AG04449 (cell line): ENCODE measurements at regions not wholly inside any gene's neighbourhood (a gene's known extent, or its start where the extent isn't known, plus 50 kb on each side); places are given as distances from the start of the nearest gene placed in this dataset.
"Not testable (repeated sequence)": the region's sequence is repeated elsewhere in the genome, so short reads cannot be mapped to it uniquely, and the experiment has no call there.

Source experiments
- CTCF ChIA-PET: fragments of 350-600 bp; formaldehyde crosslinking; extraction: SDS; loops from one replicate; lab custom pipeline; 2021; ENCODE audit warnings: antibody characterized with exemption; lab: Yijun Ruan, JAX
- POLR2A ChIA-PET: fragments of 400-600, 350-600 bp; formaldehyde crosslinking; extraction: SDS; loops from one replicate; lab custom pipeline; 2020; ENCODE audit warnings: antibody characterized with exemption, inconsistent platforms; lab: Yijun Ruan, JAX
- DNase-seq: peaks from one replicate; pipeline ENCODE4 v3.0.0-alpha.2; 2010; ENCODE audit warnings: low read depth, low spot score
- H3K4me3 ChIP-seq: 2 replicates; pipeline ENCODE4 v1.5.1; 2011; ENCODE audit warnings: low read depth, mild to moderate bottlenecking, control low read depth, low read length
- CTCF ChIP-seq: IDR thresholded peaks from one replicate; pipeline ENCODE4 v1.5.1; 2011; ENCODE audit warnings: mild to moderate bottlenecking, moderate library complexity, low read length, control low read depth, inconsistent platforms; ENCODE audit not compliant: insufficient read depth; ENCODE audit errors: missing control alignments

- ChIA-PET CTCF (no interaction called here), POLR2A (no interaction called here)
- no peak for DNase-seq
- TF ChIP-seq CTCF: no peak
- no peak overlapping the region for H3K4me3 ChIP-seq
Measured at GRCh38 chr12:124374147-124374546, 79.3 kb downstream of the RFLNA start.

GRCh38 chr12:124373701-124374100 lies 78.8 kb downstream of the RFLNA start:
- H3K4me3 ChIP-seq, CTCF ChIA-PET, POLR2A ChIA-PET, DNase-seq: not testable (repeated sequence)

- POLR2A ChIA-PET: no interaction called here
- CTCF ChIA-PET: no interaction called here
- DNase-seq: no peak
- no peak for TF ChIP-seq CTCF
- no peak overlapping the region for H3K4me3 ChIP-seq
Measured at GRCh38 chr12:124372831-124373230, 77.9 kb downstream of the RFLNA start.

GRCh38 chr12:124371970-124372555 lies 77.2 kb downstream of the RFLNA start:
- no peak for DNase-seq
- no peak for TF ChIP-seq CTCF
- H3K4me3 ChIP-seq: no peak overlapping the region
- CTCF ChIA-PET: interaction anchor here (0.9 to 1.7 kb wide), 3 partner anchors 9 to 399 kb away, joined by 3 to 11 read pairs (median 4); no protein-coding TSS in a partner anchor
- POLR2A ChIA-PET: no interaction called here

GRCh38 chr12:124371366-124371765 lies 76.5 kb downstream of the RFLNA start:
- ChIA-PET POLR2A (no interaction called here), CTCF (interaction anchor here (0.9 to 1.7 kb wide), 3 partner anchors 9 to 400 kb away, joined by 3 to 11 read pairs (median 4); no protein-coding TSS in a partner anchor)
- H3K4me3 ChIP-seq: no peak overlapping the region
- TF ChIP-seq CTCF: no peak
- DNase-seq: no peak

- ChIA-PET POLR2A (no interaction called here), CTCF (interaction anchor here (1.6 to 1.7 kb wide), 2 partner anchors 10 to 401 kb away, joined by 4 to 11 read pairs; no protein-coding TSS in a partner anchor)
- H3K4me3 ChIP-seq: no peak overlapping the region
- no peak for TF ChIP-seq CTCF
- no peak for DNase-seq
Measured at GRCh38 chr12:124370851-124371250, 76.0 kb downstream of the RFLNA start.

- no peak overlapping the region for H3K4me3 ChIP-seq
- CTCF ChIA-PET: interaction anchor here (0.7 to 1.6 kb wide), 3 partner anchors 9 to 15 kb away, joined by 3 to 11 read pairs (median 3); no protein-coding TSS in a partner anchor
Measured at GRCh38 chr12:124370384-124370783, 75.5 kb downstream of the RFLNA start.

More at GRCh38 chr12:124370384-124370783, 75.5 kb downstream of the RFLNA start:
- POLR2A ChIA-PET: no interaction called here
- TF ChIP-seq CTCF: no peak
- DNase-seq: no peak
